NCI-H526 (cell line): ENCODE measurements at regions not wholly inside any gene's neighbourhood (a gene's known extent, or its start where the extent isn't known, plus 50 kb on each side); places are given as distances from the start of the nearest gene placed in this dataset.

ENCODE experiments used
- DNase-seq, 2 experiments: peaks; one replicate each; lab custom pipeline; 2025; lab: John Stamatoyannopoulos, UW

DNA sequence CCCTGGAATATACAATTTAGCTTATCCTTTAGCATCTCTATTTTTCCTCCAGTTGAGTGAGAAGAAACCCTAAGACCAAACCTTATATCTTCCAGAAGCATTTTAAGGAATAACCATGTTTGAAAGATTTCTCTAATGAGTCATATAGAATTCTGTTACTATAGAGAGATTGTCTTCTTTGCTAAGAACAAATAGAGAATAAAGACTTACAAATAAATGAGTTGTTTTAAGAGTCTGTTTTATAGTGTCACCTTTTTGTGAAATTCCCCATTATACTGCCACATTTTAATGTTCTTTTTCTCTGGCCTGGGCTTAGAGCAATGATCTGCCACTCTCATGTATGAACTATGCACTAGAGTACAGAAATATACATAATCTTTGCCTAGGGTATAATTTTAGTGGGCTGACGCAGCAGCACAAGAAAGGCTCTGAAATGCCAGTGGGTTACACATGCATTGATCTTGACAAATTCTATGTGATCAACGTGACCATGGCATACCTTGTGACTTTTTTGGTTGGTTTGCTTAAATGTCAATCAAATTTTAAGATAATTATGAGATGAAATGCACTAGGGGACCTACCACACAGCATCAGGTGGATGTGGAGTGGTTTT lies 145.1 kb upstream of the MKLN1 start:
- no peak for DNase-seq

DNA sequence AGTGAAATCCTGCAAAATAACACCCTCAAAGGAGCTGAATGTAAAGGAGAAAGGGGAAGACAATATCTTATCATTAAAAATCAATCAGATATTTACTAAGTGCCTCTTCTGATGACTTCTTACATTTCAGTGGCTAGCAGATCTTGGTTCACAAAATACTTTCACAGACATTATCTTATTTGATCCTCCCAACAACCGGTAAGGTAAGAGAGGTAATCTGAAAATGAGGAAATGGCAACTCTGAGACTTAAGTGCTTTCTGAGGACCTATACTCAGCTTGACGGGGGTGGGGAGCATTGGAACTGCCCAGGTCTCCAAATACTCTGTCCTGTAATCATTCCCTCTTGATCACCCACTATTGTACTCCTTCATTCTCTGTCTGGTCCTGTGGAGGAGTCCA lies 144.6 kb upstream of the MKLN1 start:
- DNase-seq = no peak

DNA sequence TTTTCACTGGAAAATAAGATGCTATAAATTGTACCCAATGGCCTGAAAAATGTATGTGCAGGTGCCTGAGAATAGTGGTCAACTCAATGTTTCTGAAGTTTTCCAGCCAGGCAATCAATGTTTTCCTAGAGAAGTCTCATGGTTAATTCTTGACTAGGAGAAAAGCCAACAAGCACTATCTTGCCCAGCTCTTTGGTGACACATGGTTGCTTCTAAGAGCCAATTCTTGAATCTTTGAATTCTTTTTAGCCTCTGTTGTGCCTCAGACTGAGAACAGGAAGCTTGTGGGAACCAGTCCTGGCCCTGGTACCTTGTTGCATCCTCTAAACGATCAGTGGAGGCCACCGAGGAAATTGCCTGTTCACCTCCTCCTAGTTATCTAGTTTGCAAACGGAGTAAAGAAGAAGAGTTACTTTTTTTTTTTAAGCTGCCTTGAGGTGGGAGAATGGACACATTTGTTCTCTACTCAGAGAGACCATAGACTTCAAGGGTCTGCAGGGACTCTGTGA lies 144.0 kb upstream of the MKLN1 start:
- no peak for DNase-seq

DNA sequence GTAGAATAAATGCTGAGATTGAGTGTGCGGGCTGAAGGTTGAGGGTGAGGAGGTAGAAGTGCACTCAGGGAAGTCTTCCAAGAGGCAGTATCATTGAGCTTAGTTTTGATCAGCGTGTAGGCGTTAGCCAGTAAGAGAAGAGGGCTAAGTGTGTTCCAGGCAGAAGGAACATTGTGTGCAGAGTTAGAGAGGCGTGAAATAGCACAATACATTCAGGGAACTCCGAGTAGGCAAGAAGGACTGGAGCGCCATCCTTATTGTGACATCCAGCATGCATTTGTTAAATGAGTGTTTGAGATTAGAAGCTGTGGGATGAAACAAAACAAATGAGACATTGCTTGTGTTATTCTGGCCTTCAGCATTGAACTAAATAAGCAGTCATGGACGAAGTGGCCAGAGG lies 140.9 kb upstream of the MKLN1 start:
- peak in 1 of 2 experiments; percentile 40 for DNase-seq

- DNase-seq = no peak
These were observed 139.0 kb upstream of the MKLN1 start for GRCh38 chr7:131188367-131189339.

GRCh38 chr7:131189488-131189887 lies 138.2 kb upstream of the MKLN1 start:
- DNase-seq = no peak

GRCh38 chr7:131190146-131190545 lies 137.5 kb upstream of the MKLN1 start:
- no peak for DNase-seq

DNA sequence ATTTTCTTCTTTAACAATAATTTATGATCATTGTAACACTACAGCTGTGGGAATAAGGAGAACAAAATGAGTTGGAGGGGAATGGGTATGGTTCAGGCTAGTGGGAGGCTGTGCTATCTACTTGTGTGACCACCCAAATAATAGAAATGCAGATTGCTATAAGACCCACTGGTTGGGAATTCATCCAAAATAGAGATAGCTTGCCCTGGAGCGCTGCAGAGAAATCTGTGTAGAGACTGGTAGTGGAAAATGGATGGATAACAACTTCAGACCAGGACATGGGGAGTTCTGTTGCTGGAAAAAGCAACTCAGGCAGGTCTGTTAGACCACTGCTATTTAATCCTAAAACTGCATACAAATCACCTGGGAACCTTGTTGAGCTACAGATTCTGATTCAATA lies 137.1 kb upstream of the MKLN1 start:
- no peak for DNase-seq

DNA sequence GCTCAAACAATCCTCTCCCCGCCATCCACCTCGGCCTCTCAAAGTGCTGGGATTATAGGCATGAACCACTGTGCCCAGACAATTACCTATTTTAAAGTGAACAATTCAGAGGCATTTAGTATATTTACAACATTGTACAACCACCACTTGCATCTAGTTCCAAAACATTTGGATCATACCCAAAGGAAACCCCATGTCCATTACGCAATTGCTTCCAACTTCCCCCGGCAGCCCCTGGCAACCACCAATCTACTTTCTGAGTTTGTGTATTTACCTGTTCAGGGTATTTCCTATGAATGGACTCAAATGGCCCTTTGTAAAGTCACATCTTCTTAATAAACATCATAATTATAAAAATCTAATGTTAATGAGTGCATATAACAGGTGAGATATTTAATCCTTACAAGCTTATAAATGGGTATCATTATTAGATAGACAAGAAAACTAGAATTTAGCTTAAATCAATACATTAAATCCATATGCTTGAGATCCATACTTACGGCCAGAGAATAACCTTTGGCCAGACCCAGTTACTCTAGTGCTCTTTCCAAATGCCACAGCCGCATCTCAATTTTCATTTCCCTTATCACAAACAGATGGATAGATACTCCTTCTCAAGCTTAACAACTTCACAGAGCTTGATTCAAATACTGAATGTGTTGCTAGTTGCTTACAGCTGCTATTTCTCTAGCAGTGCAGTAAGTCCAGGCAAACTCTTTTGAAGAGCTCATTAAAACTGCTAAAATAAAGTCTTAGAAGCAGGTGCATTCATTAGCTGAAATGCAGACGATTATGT lies 133.4 kb upstream of the MKLN1 start:
- no peak for DNase-seq

DNA sequence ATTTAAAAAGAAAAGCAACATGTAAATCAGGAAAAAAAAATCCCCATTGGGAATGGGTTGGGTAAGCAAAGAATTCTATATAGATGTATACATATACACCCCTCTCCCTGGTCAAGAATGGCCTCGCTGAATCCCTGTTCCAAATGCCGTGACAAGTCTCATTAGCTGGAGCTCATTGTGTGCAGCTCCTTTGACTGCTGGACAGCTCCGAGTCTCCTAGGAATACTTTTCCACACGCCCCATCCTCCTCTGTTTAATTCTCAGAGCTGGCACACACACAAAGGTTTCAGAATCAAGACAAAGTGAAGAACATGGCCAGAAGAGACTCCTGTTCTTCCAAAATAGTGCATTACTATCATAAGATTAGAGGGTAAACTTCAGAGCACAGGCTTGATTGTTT lies 130.9 kb upstream of the MKLN1 start:
- DNase-seq = peak in 1 of 2 experiments; percentile 45

- DNase-seq = no peak
These were observed 129.6 kb upstream of the MKLN1 start for GRCh38 chr7:131197920-131198615.

DNA sequence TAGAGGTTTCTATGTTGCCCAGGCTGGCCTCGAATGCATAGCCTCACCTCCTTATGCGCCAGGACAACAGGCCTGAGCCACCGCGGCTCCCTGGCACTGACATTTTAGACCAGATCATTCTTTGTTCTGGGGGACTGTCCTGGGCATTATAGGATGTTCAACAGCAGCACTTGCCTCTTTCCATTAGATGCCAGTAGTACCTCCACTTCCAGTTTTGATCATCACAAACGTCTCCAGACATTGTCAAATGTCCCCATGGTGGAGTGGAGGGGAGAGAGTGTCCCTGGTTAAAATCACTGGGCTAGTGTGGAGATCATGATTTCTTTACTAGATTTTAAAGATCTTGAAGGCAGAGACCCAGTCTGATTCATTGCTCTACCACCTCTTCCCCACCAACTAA lies 125.2 kb upstream of the MKLN1 start:
- no peak for DNase-seq

DNA sequence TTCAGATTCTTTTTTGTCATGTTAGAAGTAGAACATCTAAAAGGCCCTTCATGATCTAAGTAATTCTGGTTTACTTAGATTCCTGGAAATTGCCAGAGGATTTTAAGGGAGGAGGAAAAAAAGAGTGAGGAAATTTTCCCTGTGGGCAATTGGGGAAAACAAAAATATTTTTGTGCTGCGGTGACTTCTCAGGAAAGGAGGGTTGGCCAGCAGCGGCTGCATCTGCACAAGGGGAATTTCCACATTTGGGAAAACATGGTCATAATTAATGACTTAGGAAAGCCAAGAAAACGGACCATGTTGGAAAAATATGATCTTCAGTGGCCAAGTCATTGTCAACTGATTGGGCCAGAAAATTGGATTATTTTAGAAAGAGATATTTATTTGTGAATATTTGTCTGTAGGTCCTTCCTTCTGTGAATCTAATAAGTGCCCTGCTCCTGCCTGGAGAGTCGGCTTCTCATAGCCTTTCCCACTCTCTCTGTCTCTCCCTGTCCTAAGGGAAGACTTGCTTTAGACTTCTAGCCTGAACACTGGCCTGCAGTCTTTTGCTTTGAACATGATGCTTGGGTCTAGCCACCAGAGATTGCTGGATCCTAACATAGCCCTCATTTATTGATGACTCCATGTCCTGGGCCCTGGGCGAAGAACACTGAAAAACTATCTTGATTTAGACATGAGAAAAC lies 124.2 kb upstream of the MKLN1 start:
- no peak for DNase-seq

- DNase-seq = no peak
These were observed 118.9 kb upstream of the MKLN1 start for GRCh38 chr7:131208777-131209176.

- DNase-seq = no peak
These were observed 117.1 kb upstream of the MKLN1 start for GRCh38 chr7:131210618-131211017.

- no peak for DNase-seq
These were observed 116.2 kb upstream of the MKLN1 start for GRCh38 chr7:131211500-131211899.

GRCh38 chr7:131212114-131212513 lies 115.6 kb upstream of the MKLN1 start:
- no peak for DNase-seq

- no peak for DNase-seq
These were observed 108.9 kb upstream of the MKLN1 start for GRCh38 chr7:131218727-131219128.

GRCh38 chr7:131219312-131220041 lies 108.2 kb upstream of the MKLN1 start:
- peak in 1 of 2 experiments; percentile 14 for DNase-seq

GRCh38 chr7:131221061-131221460 lies 106.6 kb upstream of the MKLN1 start:
- no peak for DNase-seq
